ENCODE measurements at regions not wholly inside any gene's neighbourhood (a gene's known extent, or its start where the extent isn't known, plus 50 kb on each side); places are given as distances from the start of the nearest gene placed in this dataset.
A peak's percentile ranks its signal among the peaks of the same experiment; 100 is the strongest.

DNA sequence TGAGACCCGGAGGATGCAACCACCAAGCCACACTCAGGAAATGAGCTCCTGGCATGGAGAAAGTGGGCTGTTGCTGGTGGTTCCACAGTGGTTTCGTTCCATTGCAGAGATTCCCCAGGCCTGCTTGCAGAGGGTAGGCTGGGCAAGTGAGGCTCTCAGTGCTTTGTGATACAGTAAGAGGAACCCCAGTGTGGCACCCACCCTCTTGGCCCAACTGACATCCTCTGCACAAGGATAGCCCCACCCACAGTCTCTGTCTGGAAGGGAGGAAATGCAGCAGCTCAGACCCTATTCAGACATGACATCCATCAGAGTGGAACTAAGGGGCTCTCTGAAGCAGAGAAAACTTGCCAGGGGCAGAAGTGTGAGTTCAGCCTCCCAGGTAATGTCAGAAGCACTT lies 69.6 kb upstream of the FSTL4 start:
- no peaks in the 10 kb centered on the region for H3K4me1 ChIP-seq
- H3K9me3 ChIP-seq, result no peaks in the 10 kb centered on the region
- no peak overlapping the region for H3K4me3 ChIP-seq
- H3K27me3 ChIP-seq, result no peaks in the 10 kb centered on the region
- no peak overlapping the region for H3K27ac ChIP-seq
- H3K36me3 ChIP-seq, result no peaks in the 10 kb centered on the region
- TF ChIP-seq POLR2A (IDR thresholded peaks at IDR 0.05) (no peak), CTCF (IDR thresholded peaks at IDR 0.05) (no peak)
- no peak for DNase-seq

DNA sequence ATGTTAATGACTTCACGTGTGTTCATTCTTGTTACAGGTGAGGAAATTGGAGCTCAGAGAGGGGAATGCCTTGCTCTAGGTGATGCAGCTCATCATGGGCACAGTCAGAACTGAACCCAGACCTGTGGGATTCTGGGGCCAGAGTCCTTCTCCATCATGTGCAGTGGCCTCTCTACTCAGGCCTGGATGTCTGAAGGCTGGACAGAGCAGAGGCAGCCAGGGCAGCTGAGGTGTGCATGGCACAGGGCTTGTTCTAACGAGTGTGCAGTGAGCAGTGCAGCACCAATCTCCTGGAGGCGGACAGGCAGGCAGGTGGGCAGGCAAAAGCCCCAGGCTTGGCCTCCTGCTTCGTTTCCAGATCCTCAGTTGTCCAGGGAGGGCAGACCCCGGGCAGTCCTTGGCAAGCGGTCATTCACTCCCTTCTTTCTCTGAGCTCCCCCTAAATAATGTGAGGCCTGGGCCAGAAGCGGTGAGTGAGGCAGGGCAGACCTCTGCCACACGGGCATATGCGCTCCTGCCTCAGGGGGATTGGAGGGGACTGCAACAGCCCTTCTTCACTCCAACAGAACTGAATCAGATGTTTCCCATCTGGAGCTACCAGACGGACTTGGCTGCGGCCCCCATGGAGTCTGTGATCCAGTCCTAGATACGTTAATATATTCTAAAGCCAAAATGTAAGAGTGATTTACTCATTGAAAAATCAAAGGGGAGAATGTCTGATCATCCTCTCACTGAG lies 68.7 kb upstream of the FSTL4 start:
- Histone ChIP-seq H3K27ac (no peak overlapping the region), H3K4me1 (no peaks in the 10 kb centered on the region), H3K4me3 (no peak overlapping the region), H3K36me3 (no peaks in the 10 kb centered on the region), H3K9me3 (no peaks in the 10 kb centered on the region), H3K27me3 (no peaks in the 10 kb centered on the region)
- TF ChIP-seq POLR2A (IDR thresholded peaks at IDR 0.05), result no peak
- TF ChIP-seq CTCF (IDR thresholded peaks at IDR 0.05), result no peak
- peak in 1 of 3 donors; percentile 28 for DNase-seq

GRCh38 chr5:133679534-133679933 lies 67.2 kb upstream of the FSTL4 start:
- no peaks in the 10 kb centered on the region for H3K4me1 ChIP-seq
- H3K4me3 ChIP-seq, result no peak overlapping the region
- no peaks in the 10 kb centered on the region for H3K36me3 ChIP-seq
- no peaks in the 10 kb centered on the region for H3K9me3 ChIP-seq
- no peak overlapping the region for H3K27ac ChIP-seq
- no peak for TF ChIP-seq POLR2A (IDR thresholded peaks at IDR 0.05)
- no peak for TF ChIP-seq CTCF (IDR thresholded peaks at IDR 0.05)
- no peaks in the 10 kb centered on the region for H3K27me3 ChIP-seq
- no peak for DNase-seq

GRCh38 chr5:133675376-133676154 lies 63.2 kb upstream of the FSTL4 start:
- no peaks in the 10 kb centered on the region for H3K36me3 ChIP-seq
- H3K4me3 ChIP-seq, result no peak overlapping the region
- TF ChIP-seq CTCF (IDR thresholded peaks at IDR 0.05) (no peak), POLR2A (IDR thresholded peaks at IDR 0.05) (no peak)
- H3K9me3 ChIP-seq, result no peaks in the 10 kb centered on the region
- H3K4me1 ChIP-seq, result no peaks in the 10 kb centered on the region
- H3K27me3 ChIP-seq, result no peaks in the 10 kb centered on the region
- no peak overlapping the region for H3K27ac ChIP-seq
- no peak for DNase-seq

GRCh38 chr5:133670336-133670735 lies 58.0 kb upstream of the FSTL4 start:
- Histone ChIP-seq H3K9me3 (no peaks in the 10 kb centered on the region), H3K4me3 (no peak overlapping the region), H3K27ac (no peak overlapping the region), H3K4me1 (no peaks in the 10 kb centered on the region), H3K27me3 (no peaks in the 10 kb centered on the region), H3K36me3 (no peaks in the 10 kb centered on the region)
- DNase-seq, result no peak
- TF ChIP-seq POLR2A (IDR thresholded peaks at IDR 0.05), result no peak
- no peak for TF ChIP-seq CTCF (IDR thresholded peaks at IDR 0.05)
